Kidney tubule cell (primary cell): ENCODE measurements at regions not wholly inside any gene's neighbourhood (a gene's known extent, or its start where the extent isn't known, plus 50 kb on each side); places are given as distances from the start of the nearest gene placed in this dataset.
"Not testable (repeated sequence)": the region's sequence is repeated elsewhere in the genome, so short reads cannot be mapped to it uniquely, and the experiment has no call there.

Experiments
- DNase-seq: peaks from one replicate; pipeline ENCODE4 v3.0.0-alpha.2; 2018; ENCODE audit warnings: low spot score

- DNase-seq, result no peak
Measured at GRCh38 chr3:182400838-182401237, 392.5 kb upstream of the ATP11B start.

GRCh38 chr3:182404031-182404430 lies 389.3 kb upstream of the ATP11B start:
- no peak for DNase-seq

GRCh38 chr3:182405759-182406158 lies 387.5 kb upstream of the ATP11B start:
- DNase-seq, result no peak

GRCh38 chr3:182406786-182407185 lies 386.5 kb upstream of the ATP11B start:
- no peak for DNase-seq

GRCh38 chr3:182410051-182410450 lies 383.3 kb upstream of the ATP11B start:
- no peak for DNase-seq

- peak; percentile 81 for DNase-seq
Measured at GRCh38 chr3:182412066-182412465, 381.2 kb upstream of the ATP11B start.

- DNase-seq, result no peak
Measured at GRCh38 chr3:182413061-182413460, 380.2 kb upstream of the ATP11B start.

GRCh38 chr3:182413682-182414081 lies 379.6 kb upstream of the ATP11B start:
- DNase-seq, result no peak

- no peak for DNase-seq
Measured at GRCh38 chr3:182414586-182414985, 378.7 kb upstream of the ATP11B start.

GRCh38 chr3:182420741-182421140 lies 372.6 kb upstream of the ATP11B start:
- peak; percentile 22 for DNase-seq

GRCh38 chr3:182424006-182424405 lies 369.3 kb upstream of the ATP11B start:
- DNase-seq, result no peak

GRCh38 chr3:182425926-182426718 lies 367.2 kb upstream of the ATP11B start:
- DNase-seq, result not testable (repeated sequence)

- DNase-seq, result not testable (repeated sequence)
Measured at GRCh38 chr3:182431972-182432371, 361.3 kb upstream of the ATP11B start.

- peak; percentile 75 for DNase-seq
Measured at GRCh38 chr3:182435860-182436259, 357.4 kb upstream of the ATP11B start.

- no peak for DNase-seq
Measured at GRCh38 chr3:182436547-182436946, 356.8 kb upstream of the ATP11B start.

- DNase-seq, result no peak
Measured at GRCh38 chr3:182438398-182438797, 354.9 kb upstream of the ATP11B start.

- no peak for DNase-seq
Measured at GRCh38 chr3:182440101-182440500, 353.2 kb upstream of the ATP11B start.

- DNase-seq, result no peak
Measured at GRCh38 chr3:182445576-182445975, 347.7 kb upstream of the ATP11B start.

- peak; percentile 14 for DNase-seq
Measured at GRCh38 chr3:182450942-182451787, 342.1 kb upstream of the ATP11B start.

GRCh38 chr3:182451871-182452270 lies 341.4 kb upstream of the ATP11B start:
- DNase-seq, result no peak

GRCh38 chr3:182455011-182455410 lies 338.3 kb upstream of the ATP11B start:
- peak; percentile 22 for DNase-seq

GRCh38 chr3:182460303-182460702 lies 333.0 kb upstream of the ATP11B start:
- DNase-seq, result no peak

GRCh38 chr3:182462152-182462551 lies 331.2 kb upstream of the ATP11B start:
- no peak for DNase-seq
